HG03442 (cell line): ENCODE measurements at regions not wholly inside any gene's neighbourhood (a gene's known extent, or its start where the extent isn't known, plus 50 kb on each side); places are given as distances from the start of the nearest gene placed in this dataset.

Experiments
- ATAC-seq: cut with Tn5 transposase; IDR thresholded peaks from one replicate; pipeline ENCODE4 v1.9.1; 2021; ENCODE audit warnings: mild to moderate bottlenecking, moderate library complexity; ENCODE audit not compliant: unreplicated experiment

- no peak for ATAC-seq
These were observed 550.7 kb downstream of the TYW1 start for GRCh38 chr7:67547183-67547907.

- no peak for ATAC-seq
These were observed 552.5 kb downstream of the TYW1 start for GRCh38 chr7:67549126-67549525.

- ATAC-seq: no peak
These were observed 554.3 kb downstream of the TYW1 start for GRCh38 chr7:67550801-67551436.

- ATAC-seq: no peak
These were observed 556.1 kb downstream of the TYW1 start for GRCh38 chr7:67552738-67553137.

GRCh38 chr7:67553378-67553777, 556.7 kb downstream of the TYW1 start:
- ATAC-seq: no peak

GRCh38 chr7:67554986-67555385, 558.4 kb downstream of the TYW1 start:
- no peak for ATAC-seq

GRCh38 chr7:67564959-67565358, 568.3 kb downstream of the TYW1 start:
- no peak for ATAC-seq

- no peak for ATAC-seq
These were observed 569.5 kb downstream of the TYW1 start for GRCh38 chr7:67566101-67566500.

GRCh38 chr7:67571026-67571545, 574.5 kb downstream of the TYW1 start:
- ATAC-seq: no peak

GRCh38 chr7:67573639-67574038, 577.0 kb downstream of the TYW1 start:
- ATAC-seq: no peak

GRCh38 chr7:67588631-67589030, 592.0 kb downstream of the TYW1 start:
- no peak for ATAC-seq

GRCh38 chr7:67589183-67589582, 592.5 kb downstream of the TYW1 start:
- no peak for ATAC-seq

GRCh38 chr7:67590649-67591048, 594.0 kb downstream of the TYW1 start:
- no peak for ATAC-seq

GRCh38 chr7:67593794-67594193, 597.2 kb downstream of the TYW1 start:
- no peak for ATAC-seq

GRCh38 chr7:67595431-67596180, 599.0 kb downstream of the TYW1 start:
- no peak for ATAC-seq

- no peak for ATAC-seq
These were observed 600.5 kb downstream of the TYW1 start for GRCh38 chr7:67597161-67597560.

GRCh38 chr7:67598469-67598868, 601.8 kb downstream of the TYW1 start:
- ATAC-seq: no peak

- no peak for ATAC-seq
These were observed 602.9 kb downstream of the TYW1 start for GRCh38 chr7:67599331-67600062.

- ATAC-seq: no peak
These were observed 605.7 kb downstream of the TYW1 start for GRCh38 chr7:67602246-67602887.
